ENCODE measurements at regions not wholly inside any gene's neighbourhood (a gene's known extent, or its start where the extent isn't known, plus 50 kb on each side); places are given as distances from the start of the nearest gene placed in this dataset.
"Not testable (repeated sequence)": the region's sequence is repeated elsewhere in the genome, so short reads cannot be mapped to it uniquely, and the experiment has no call there.

GRCh38 chr2:17202628-17203027 lies 315.6 kb downstream of the RAD51AP2 start:
- not testable (repeated sequence) for DNase-seq (ENCODE audit: extremely low read depth, low read depth, low spot score)

- no peak for DNase-seq (ENCODE audit: extremely low read depth, low read depth, low spot score)
These were observed 318.5 kb downstream of the RAD51AP2 start for GRCh38 chr2:17199741-17200140.

DNA sequence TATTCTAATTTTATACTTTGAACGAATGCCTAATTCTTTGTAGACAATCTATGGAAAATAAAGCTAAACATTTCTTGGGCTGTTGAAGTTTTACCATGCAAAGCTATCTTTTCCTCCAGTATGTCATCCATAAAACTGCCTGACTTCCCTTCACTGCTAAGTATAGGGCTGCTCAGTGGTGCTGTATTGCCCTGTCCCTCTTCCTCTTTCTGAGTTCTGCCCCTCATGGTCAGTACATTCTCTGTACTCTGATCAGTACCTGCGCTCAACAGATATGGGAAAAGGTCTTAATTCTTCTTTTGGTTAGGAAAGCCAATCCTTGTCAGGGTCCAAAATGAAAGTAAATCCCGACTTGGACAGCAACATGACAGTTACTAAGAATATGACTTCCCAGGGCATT lies 321.9 kb downstream of the RAD51AP2 start:
- DNase-seq (ENCODE audit: extremely low read depth, low read depth, low spot score), result no peak

DNA sequence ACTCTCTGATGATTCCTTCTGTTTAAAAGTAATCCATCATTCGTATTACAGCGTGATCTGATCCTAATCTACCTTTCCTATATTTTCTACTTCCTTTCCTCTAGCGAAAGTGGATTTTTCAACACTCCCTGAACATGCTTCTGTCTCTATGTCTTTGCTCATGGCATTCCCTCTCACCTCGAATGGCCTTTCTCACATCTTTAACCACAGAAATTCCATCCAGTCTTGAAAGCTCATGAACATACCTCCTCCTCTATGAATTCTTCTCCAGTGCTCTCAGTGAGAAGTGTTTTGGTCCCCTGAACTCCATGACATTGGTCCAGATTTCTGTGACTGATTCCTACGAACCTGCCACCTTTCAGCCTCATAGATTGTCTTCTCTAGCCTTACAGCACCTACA lies 323.2 kb downstream of the RAD51AP2 start:
- no peak for DNase-seq (ENCODE audit: extremely low read depth, low read depth, low spot score)

DNA sequence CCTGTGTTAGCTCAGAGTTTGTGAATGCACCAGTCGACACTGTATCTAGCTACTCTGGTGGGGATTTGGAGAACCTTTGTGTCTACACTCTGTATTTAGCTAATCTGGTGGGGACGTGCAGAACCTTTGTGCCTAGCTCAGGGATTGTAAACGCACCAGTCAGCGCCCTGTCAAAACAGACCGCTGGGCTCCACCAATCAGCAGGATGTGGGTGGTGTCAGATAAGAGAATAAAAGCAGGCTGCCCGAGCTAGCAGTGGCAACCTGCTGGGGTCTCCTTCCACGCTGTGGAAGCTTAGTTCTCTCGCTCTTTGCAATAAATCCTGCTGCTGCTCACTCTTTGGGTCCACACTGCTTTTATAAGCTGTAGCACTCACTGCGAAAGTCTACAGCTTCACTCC lies 324.2 kb downstream of the RAD51AP2 start:
- no peak for DNase-seq (ENCODE audit: extremely low read depth, low read depth, low spot score)

GRCh38 chr2:17193433-17193890 lies 324.8 kb downstream of the RAD51AP2 start:
- not testable (repeated sequence) for DNase-seq (ENCODE audit: extremely low read depth, low read depth, low spot score)

DNA sequence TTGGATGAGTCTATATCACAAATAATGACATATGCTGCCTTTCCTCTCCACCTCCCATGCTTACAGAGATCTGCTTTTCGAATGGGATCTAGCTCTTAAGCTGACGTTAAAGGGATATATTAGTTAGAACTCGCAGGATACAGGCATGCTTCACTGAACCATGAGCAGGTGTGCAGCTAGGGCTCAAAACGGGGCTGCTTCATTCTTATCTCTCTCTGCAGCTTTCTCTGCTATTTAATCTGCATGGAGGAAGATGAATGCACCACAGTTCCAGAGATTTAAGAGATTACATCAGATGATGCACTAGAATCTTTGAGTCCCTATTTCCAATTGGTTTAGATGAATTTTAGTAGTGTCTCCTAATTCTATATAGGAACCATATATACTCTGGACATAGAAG lies 327.0 kb downstream of the RAD51AP2 start:
- no peak for DNase-seq (ENCODE audit: extremely low read depth, low read depth, low spot score)

- no peak for DNase-seq (ENCODE audit: extremely low read depth, low read depth, low spot score)
These were observed 327.7 kb downstream of the RAD51AP2 start for GRCh38 chr2:17190527-17190926.

DNA sequence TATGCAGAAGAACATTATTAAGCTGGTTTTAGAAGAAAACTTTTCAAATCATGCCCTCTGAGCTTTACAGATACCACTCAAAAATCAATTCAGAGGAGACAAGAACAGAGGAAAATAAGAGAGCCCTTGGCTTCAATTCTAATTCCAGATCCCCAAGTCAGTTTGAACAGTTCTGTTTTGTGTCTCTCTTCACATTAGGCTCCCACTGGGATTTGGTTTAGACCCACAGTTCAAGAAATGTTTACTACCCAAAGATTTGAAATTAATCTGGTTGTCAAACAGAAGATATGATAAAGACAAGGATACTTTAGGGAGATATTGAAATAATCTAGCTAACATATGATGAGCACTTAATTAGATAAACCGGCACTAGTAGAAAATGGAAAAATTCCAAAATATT lies 329.5 kb downstream of the RAD51AP2 start:
- no peak for DNase-seq (ENCODE audit: extremely low read depth, low read depth, low spot score)

DNA sequence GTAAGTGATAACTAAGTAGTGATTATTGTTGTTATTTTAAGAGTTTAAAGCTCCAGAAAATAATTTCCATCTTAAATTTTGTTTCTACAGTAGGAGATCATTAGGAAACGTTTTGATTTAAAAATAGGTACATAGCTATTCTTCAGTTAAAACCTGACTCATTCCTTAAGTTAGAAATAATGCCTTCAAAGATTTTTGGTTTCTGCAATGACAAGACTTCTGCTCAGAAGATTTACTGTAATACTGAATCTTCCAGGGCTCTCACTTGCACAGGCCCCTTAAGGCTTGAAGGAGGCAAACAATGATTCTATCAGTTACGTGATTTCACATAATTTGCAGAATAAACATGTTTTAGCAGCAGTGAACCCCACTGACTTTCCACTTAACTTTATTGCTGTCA lies 333.7 kb downstream of the RAD51AP2 start:
- DNase-seq (ENCODE audit: extremely low read depth, low read depth, low spot score), result no peak

- DNase-seq (ENCODE audit: extremely low read depth, low read depth, low spot score), result no peak
These were observed 335.8 kb downstream of the RAD51AP2 start for GRCh38 chr2:17182399-17182798.

DNA sequence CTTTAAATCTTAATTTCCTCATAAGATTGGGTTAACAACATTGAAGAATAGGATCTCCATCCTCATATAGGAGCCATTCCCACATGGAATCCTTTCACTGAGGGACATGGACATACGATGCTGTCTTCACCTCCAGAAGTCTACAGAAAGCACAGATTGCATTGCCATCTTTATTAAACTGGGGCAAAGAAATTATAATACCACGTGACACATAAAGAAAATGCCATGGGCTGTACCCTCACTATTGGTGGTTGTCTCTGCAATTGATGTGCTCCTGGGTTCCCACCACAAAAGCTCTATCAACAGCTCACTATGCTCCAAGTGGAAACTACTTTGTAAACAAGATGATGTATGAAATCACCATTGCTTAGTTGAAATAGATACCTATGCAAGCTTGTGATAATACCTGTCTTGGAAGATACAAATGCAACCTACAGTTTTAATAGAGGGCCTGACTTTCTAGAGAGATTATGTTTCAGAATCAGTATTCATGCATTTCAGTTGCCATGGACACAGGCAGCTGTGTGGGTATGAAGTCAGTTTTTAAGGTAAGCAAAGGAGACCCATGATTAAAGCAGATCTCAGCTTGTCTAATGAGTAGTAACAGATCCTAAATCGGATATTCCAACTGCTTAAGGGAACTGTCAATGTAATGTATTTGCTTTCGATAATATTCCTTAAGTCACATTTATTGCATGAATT lies 337.0 kb downstream of the RAD51AP2 start:
- no peak for DNase-seq (ENCODE audit: extremely low read depth, low read depth, low spot score)

DNA sequence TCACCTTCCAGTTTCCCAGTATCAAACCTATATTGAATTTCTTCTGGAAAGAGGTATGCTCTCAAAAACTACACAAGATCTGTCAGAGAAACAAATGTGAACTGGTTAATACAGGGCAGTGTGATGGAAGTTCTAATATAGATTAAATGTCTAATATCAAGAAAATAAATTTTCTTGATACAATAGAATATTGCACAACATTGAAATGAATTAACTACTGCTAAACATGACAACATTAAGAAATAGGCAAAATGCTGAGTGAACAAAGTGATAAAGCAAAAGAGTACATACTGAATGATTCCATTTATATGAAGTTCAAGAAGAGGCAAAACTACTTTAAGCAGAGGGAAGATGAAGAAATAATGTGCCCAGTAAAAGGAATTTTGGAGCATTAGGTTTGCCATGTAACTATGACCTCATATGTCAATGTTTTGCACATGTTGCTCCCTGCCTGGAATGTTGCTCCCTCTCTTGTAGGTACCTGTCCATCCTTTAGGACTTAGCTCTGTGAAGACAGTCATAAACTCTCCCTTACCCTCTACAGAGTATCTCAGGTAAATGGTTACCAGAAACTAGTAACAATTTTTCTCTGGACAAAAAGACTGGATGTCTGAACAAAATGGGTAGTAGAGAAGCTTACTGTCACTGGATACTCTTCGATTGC lies 339.0 kb downstream of the RAD51AP2 start:
- no peak for DNase-seq (ENCODE audit: extremely low read depth, low read depth, low spot score)

DNA sequence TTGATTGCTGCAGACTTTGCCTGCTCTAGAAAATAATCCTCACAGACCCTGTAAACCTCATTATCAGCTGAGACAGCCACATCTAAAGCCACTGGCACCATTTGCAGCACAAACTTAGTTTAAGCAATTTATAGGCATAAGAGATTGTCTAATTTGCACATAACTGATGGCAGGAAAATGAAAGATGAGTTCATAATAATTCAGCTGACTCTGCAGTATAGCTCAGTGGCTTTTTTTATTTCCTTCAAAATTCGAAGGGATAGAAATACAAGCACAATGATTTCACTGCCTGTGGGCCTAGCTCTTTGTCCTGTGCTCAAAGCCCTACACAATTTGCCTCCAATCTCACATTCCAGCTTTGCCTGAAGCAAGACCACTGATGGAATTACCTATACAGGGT lies 341.2 kb downstream of the RAD51AP2 start:
- DNase-seq (ENCODE audit: extremely low read depth, low read depth, low spot score), result no peak

GRCh38 chr2:17171446-17172049 lies 346.7 kb downstream of the RAD51AP2 start:
- no peak for DNase-seq (ENCODE audit: extremely low read depth, low read depth, low spot score)

GRCh38 chr2:17166506-17166905 lies 351.7 kb downstream of the RAD51AP2 start:
- DNase-seq (ENCODE audit: extremely low read depth, low read depth, low spot score), result no peak

DNA sequence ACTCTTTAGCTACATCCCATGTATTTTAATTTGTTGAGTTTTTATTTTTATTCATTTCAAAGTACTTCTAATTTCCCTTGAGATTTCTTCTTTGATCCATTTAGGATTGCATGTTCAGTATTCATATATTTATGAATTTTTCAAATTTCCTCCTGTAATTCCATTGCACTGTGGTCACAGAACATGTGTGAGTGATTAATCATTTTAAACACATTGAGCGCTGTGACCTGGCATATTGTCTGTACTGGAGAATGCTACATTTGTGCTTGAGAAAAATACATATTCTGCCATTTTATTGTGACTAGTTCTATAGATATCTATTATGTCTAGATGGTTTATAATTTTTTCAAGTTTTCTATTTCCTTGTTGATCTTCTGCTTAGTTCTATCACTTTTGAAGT lies 353.7 kb downstream of the RAD51AP2 start:
- no peak for DNase-seq (ENCODE audit: extremely low read depth, low read depth, low spot score)

DNA sequence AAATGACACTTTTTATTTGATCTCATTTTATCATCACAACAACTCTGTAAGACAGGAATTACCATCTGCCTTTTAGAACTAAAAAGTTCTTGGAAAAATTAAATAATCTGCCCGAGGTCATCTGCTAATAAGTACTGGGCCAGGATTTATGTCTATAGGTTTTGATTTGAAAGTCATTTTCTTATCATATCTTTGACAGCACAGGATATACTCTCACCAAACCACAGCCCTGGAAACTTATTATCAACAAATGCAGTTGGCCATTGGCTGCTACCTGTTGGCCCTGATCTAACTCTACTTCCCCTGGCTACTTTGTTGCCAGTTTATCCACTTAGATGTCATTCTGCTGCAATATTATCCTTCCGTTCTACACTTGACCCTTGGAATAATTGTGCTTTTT lies 354.6 kb downstream of the RAD51AP2 start:
- no peak for DNase-seq (ENCODE audit: extremely low read depth, low read depth, low spot score)

DNA sequence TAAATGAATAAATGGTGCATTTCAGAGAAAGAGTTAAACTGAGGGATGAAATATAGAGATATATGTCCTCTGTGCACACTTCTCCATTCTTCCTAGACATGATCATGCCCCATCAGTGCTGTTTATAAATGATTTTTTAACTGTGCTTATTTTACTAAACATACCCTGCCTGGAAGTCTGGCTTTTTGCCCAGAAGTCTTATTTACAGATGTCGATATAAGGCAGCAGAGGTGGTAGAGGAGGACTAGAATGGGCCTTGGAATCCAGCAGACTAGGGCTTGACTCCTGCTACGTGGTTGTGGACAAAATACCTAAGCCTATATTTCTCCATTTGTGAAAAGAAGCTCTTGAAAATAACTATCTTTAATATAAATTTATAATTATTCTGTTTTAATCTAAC lies 355.5 kb downstream of the RAD51AP2 start:
- DNase-seq (ENCODE audit: extremely low read depth, low read depth, low spot score), result no peak

DNA sequence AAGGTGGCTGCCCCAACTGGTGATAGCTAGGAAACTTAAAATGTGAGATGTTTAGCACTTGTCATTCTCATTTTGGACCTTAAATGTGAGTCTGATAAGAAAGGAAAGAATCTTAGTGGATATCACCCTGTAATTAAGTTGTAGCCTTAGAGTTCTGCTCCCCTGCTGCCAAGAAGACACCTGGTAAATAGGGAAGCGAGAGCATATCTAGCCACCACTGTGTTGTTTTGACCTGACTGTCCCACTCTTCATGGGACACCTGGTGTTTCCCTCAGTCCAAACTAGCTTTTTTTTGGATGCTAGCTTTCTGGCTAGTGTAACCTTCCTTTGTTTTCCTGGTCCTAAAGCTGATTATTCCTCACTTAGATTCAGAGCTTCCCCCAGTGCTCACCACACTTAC lies 357.6 kb downstream of the RAD51AP2 start:
- no peak for DNase-seq (ENCODE audit: extremely low read depth, low read depth, low spot score)

DNA sequence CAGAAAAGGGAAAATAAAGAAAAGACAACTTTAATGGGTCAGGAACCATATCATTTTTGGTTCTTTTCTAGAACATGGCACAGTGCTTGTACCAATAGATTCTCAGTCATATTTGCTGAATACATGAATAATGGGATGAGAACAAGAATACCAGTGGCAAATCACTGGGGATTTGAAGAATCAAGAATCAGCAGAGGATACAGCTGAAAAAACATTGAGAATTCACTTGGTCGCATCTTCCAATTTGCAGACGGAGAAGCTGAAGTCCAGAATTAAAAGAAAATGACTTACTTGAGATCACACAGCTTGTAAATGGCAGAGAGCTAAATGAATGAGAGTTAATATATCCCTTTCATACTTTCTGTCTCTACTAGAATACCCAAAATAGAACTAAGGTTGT lies 362.2 kb downstream of the RAD51AP2 start:
- no peak for DNase-seq (ENCODE audit: extremely low read depth, low read depth, low spot score)

- DNase-seq (ENCODE audit: extremely low read depth, low read depth, low spot score), result no peak
These were observed 368.3 kb downstream of the RAD51AP2 start for GRCh38 chr2:17149945-17150344.
